Pancreas (tissue), 10 donors: ENCODE measurements at regions not wholly inside any gene's neighbourhood (a gene's known extent, or its start where the extent isn't known, plus 50 kb on each side); places are given as distances from the start of the nearest gene placed in this dataset.
"Not testable (repeated sequence)": the region's sequence is repeated elsewhere in the genome, so short reads cannot be mapped to it uniquely, and the experiment has no call there.

Experiments
- ATAC-seq, 4 donors: fragments of 200-7000 bp; cut with Tn5 transposase; one replicate each; pipeline versions ENCODE4 v1.8.0 to v1.9.1; 2020; ENCODE audit warnings: mild to moderate bottlenecking in 4 of 4, moderate library complexity in 4 of 4
- DNase-seq, 6 donors: peaks; one replicate each; pipeline ENCODE4 v3.0.0-alpha.2; 2020
- FAIRE-seq: peaks from 2 replicates; lab custom pipeline; 2012; peaks lifted over from hg19 to GRCh38; lab: Jason Lieb, UNC
- H3K27ac ChIP-seq, 4 donors: fragments of 200-600 bp; sonication (generic); 1 replicate in 3 of 4; 2 replicates in 1 of 4; pipeline versions ENCODE4 v1.5.0 to v1.8.0; 2020
- H3K27me3 ChIP-seq, 4 donors: fragments of 200-600 bp; one replicate each; pipeline ENCODE4 v1.8.0; 2021
- H3K36me3 ChIP-seq, 3 donors: fragments of 200-600 bp; sonication (generic) in 1 of 3; one replicate each; pipeline versions ENCODE4 v1.5.0 to v1.8.0; 2020 to 2021
- H3K4me1 ChIP-seq, 3 donors: fragments of 200-600 bp; one replicate each; pipeline ENCODE4 v1.8.0; 2021
- H3K4me3 ChIP-seq, 4 donors: fragments of 200-600 bp; sonication (generic) in 2 of 4; one replicate each; pipeline versions ENCODE4 v1.5.0 to v1.8.0; 2020 to 2021
- H3K9me3 ChIP-seq, 4 donors: fragments of 200-600 bp; one replicate each; pipeline ENCODE4 v1.8.0; 2021
- CTCF ChIP-seq, 4 donors: fragments of 200-600 bp; sonication (generic) in 3 of 4; IDR thresholded peaks; one replicate each; pipeline versions ENCODE4 v1.5.0 to v1.8.0; 2021; ENCODE audit warnings: antibody characterized with exemption in 4 of 4
- WGBS, 2 donors: extraction: QIAGEN DNeasy Blood & Tissue Kit; methylation state at CpG; one replicate each; pipeline ENCODE4 v1.1.7; 2013; 5-methylcytosine and 5-hydroxymethylcytosine counted together
- intact Hi-C, 3 donors: fragments of 100-400 bp; cut with DNase I; formaldehyde crosslinking; loops; one replicate each; pipeline versions ENCODE4 v1.11.1 to v1.14.2; 2022
- donor health status: healthy with polysubstance abuse.
- donor health status: DM: no; HTN: no; CAD: no; lungs with moderate emphysema.
- donor health status: DM: no; HTN: no; CAD: no.
- donor health status: control.
- donor health status: control.
- donor health status: Bipolar disorder and iron deficiency.
- donor health status: DM: yes; HTN: yes; CAD: no.
- donor health status: DM: no; HTN: no; CAD: no.
- donor health status: DM: no; HTN: no; CAD: no.
- donor health status: DM: yes; HTN: yes; CAD: no.

- intact Hi-C loops = no loop called here
- Histone ChIP-seq H3K4me1 (no peaks in the 10 kb centered on the region), H3K27ac (no peak overlapping the region), H3K27me3 (no peaks in the 10 kb centered on the region), H3K9me3 (no peaks in the 10 kb centered on the region), H3K36me3 (no peaks in the 10 kb centered on the region), H3K4me3 (no peak overlapping the region)
- TF ChIP-seq CTCF (IDR thresholded peaks at IDR 0.05) = no peak
- ATAC-seq = peak in 1 of 4 donors; percentile 37
- no peak for DNase-seq
- WGBS, 2 donors = 66 to 67% methylated on average over 7 of the region's 7 CpGs
- FAIRE-seq = no peak
These were observed 922.0 kb downstream of the NLGN4X start for GRCh38 chrX:5306654-5307121.

- intact Hi-C loops = no loop called here
- 47 to 49% methylated on average over 6 of the region's 6 CpGs for WGBS, 2 donors
- no peak overlapping the region for H3K4me3 ChIP-seq
- no peaks in the 10 kb centered on the region for H3K9me3 ChIP-seq
- ATAC-seq (no peak), DNase-seq (no peak), FAIRE-seq (no peak)
- no peaks in the 10 kb centered on the region for H3K27me3 ChIP-seq
- H3K36me3 ChIP-seq = no peaks in the 10 kb centered on the region
- no peak overlapping the region for H3K27ac ChIP-seq
- no peaks in the 10 kb centered on the region for H3K4me1 ChIP-seq
- TF ChIP-seq CTCF (IDR thresholded peaks at IDR 0.05) = no peak
These were observed 923.2 kb downstream of the NLGN4X start for GRCh38 chrX:5305452-5305851.

- H3K27me3 ChIP-seq = no peaks in the 10 kb centered on the region
- FAIRE-seq (no peak), DNase-seq (no peak), ATAC-seq (no peak)
- no peaks in the 10 kb centered on the region for H3K36me3 ChIP-seq
- H3K4me3 ChIP-seq = no peak overlapping the region
- TF ChIP-seq CTCF (IDR thresholded peaks at IDR 0.05) = no peak
- H3K4me1 ChIP-seq = no peaks in the 10 kb centered on the region
- H3K27ac ChIP-seq = no peak overlapping the region
- intact Hi-C loops = no loop called here
- H3K9me3 ChIP-seq = no peaks in the 10 kb centered on the region
- 84 to 86% methylated on average over 6 of the region's 6 CpGs for WGBS, 2 donors
These were observed 933.7 kb downstream of the NLGN4X start for GRCh38 chrX:5295004-5295403.

- Histone ChIP-seq H3K27ac (no peak overlapping the region), H3K9me3 (no peaks in the 10 kb centered on the region), H3K36me3 (no peaks in the 10 kb centered on the region), H3K4me3 (no peak overlapping the region), H3K4me1 (no peaks in the 10 kb centered on the region), H3K27me3 (no peaks in the 10 kb centered on the region)
- FAIRE-seq (no peak), DNase-seq (no peak), ATAC-seq (no peak)
- TF ChIP-seq CTCF (IDR thresholded peaks at IDR 0.05) = no peak
- WGBS, 2 donors = 63 to 70% methylated on average over 5 of the region's 5 CpGs
- intact Hi-C loops = no loop called here
These were observed 938.0 kb downstream of the NLGN4X start for GRCh38 chrX:5290635-5291034.

GRCh38 chrX:5289949-5290348 lies 938.7 kb downstream of the NLGN4X start:
- H3K27me3 ChIP-seq, H3K4me3 ChIP-seq, H3K4me1 ChIP-seq, H3K36me3 ChIP-seq, H3K9me3 ChIP-seq, intact Hi-C loops, ATAC-seq, DNase-seq, FAIRE-seq, H3K27ac ChIP-seq: not testable (repeated sequence)
- 53 to 62% methylated on average over 1 of the region's 1 CpG for WGBS, 2 donors
